Breast epithelium (tissue), 3 donors: ENCODE measurements at regions not wholly inside any gene's neighbourhood (a gene's known extent, or its start where the extent isn't known, plus 50 kb on each side); places are given as distances from the start of the nearest gene placed in this dataset.

Experiments used
- POLR2A ChIP-seq: fragments of 450-650 bp; IDR thresholded peaks from one replicate; pipeline ENCODE4 v1.6.1; 2016; ENCODE audit warnings: antibody characterized with exemption, mild to moderate bottlenecking, moderate library complexity
- TF ChIP-seq, protein P1 (sequence below), 3 donors: fragments of 450-650 bp; IDR thresholded peaks; one replicate each; pipeline ENCODE4 v1.5.1; 2016 to 2017; ENCODE audit warnings: antibody characterized with exemption in 3 of 3, mild to moderate bottlenecking in 3 of 3, moderate library complexity in 3 of 3

DNA sequence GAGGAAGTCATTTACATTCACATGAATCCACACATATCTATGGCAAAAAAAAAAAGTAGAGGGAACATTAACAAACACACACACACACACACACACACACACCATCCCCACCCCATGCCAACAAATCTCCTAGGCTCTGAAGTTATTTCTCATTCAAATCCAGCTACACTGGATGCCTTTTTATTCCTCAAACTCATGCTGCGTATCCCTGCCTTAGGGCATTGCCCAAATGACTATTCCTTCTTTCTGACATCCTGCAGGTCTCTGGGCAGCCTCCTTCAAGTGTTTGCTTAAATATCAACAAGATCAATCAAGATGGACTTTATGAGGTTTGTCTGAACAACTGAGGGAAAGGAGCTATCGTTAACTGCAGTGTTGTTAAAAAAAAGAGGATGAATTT, 106.5 kb upstream of the FAM9A start:
- TF ChIP-seq POLR2A = no peak
- TF ChIP-seq, protein P1, sequence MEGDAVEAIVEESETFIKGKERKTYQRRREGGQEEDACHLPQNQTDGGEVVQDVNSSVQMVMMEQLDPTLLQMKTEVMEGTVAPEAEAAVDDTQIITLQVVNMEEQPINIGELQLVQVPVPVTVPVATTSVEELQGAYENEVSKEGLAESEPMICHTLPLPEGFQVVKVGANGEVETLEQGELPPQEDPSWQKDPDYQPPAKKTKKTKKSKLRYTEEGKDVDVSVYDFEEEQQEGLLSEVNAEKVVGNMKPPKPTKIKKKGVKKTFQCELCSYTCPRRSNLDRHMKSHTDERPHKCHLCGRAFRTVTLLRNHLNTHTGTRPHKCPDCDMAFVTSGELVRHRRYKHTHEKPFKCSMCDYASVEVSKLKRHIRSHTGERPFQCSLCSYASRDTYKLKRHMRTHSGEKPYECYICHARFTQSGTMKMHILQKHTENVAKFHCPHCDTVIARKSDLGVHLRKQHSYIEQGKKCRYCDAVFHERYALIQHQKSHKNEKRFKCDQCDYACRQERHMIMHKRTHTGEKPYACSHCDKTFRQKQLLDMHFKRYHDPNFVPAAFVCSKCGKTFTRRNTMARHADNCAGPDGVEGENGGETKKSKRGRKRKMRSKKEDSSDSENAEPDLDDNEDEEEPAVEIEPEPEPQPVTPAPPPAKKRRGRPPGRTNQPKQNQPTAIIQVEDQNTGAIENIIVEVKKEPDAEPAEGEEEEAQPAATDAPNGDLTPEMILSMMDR (IDR thresholded peaks at IDR 0.05) = no peak
